Activated naive CD4-positive, alpha-beta T cell treated with Interleukin-2 at 50 U/mL for 16 hours (primary cell): ENCODE measurements at regions not wholly inside any gene's neighbourhood (a gene's known extent, or its start where the extent isn't known, plus 50 kb on each side); places are given as distances from the start of the nearest gene placed in this dataset.
"Not testable (repeated sequence)": the region's sequence is repeated elsewhere in the genome, so short reads cannot be mapped to it uniquely, and the experiment has no call there.

Experiments used
- DNase-seq: peaks from one replicate; pipeline ENCODE4 v3.0.0-alpha.2; 2020

- no peak for DNase-seq
These were observed 617.3 kb upstream of the GOT2 start for GRCh38 chr16:59351305-59351903.

- no peak for DNase-seq
These were observed 616.6 kb upstream of the GOT2 start for GRCh38 chr16:59350670-59351069.

- no peak for DNase-seq
These were observed 608.6 kb upstream of the GOT2 start for GRCh38 chr16:59342669-59343068.

GRCh38 chr16:59341368-59341767, 607.3 kb upstream of the GOT2 start:
- no peak for DNase-seq

- DNase-seq = no peak
These were observed 605.8 kb upstream of the GOT2 start for GRCh38 chr16:59339871-59340270.

- DNase-seq = no peak
These were observed 602.1 kb upstream of the GOT2 start for GRCh38 chr16:59336136-59336695.

- not testable (repeated sequence) for DNase-seq
These were observed 597.6 kb upstream of the GOT2 start for GRCh38 chr16:59331708-59332107.

GRCh38 chr16:59330019-59330670, 596.0 kb upstream of the GOT2 start:
- DNase-seq = no peak

- no peak for DNase-seq
These were observed 594.8 kb upstream of the GOT2 start for GRCh38 chr16:59328961-59329360.

GRCh38 chr16:59327894-59328293, 593.8 kb upstream of the GOT2 start:
- DNase-seq = no peak

GRCh38 chr16:59326955-59327354, 592.8 kb upstream of the GOT2 start:
- DNase-seq = no peak

GRCh38 chr16:59324462-59324861, 590.3 kb upstream of the GOT2 start:
- no peak for DNase-seq

GRCh38 chr16:59320657-59321056, 586.5 kb upstream of the GOT2 start:
- DNase-seq = no peak

- DNase-seq = no peak
These were observed 585.8 kb upstream of the GOT2 start for GRCh38 chr16:59319871-59320270.

GRCh38 chr16:59305850-59306249, 571.7 kb upstream of the GOT2 start:
- DNase-seq = no peak

GRCh38 chr16:59296888-59297287, 562.8 kb upstream of the GOT2 start:
- DNase-seq = no peak

- DNase-seq = no peak
These were observed 562.0 kb upstream of the GOT2 start for GRCh38 chr16:59295993-59296736.

- no peak for DNase-seq
These were observed 561.4 kb upstream of the GOT2 start for GRCh38 chr16:59295474-59295873.

GRCh38 chr16:59290718-59291117, 556.6 kb upstream of the GOT2 start:
- DNase-seq = no peak

GRCh38 chr16:59289151-59289550, 555.0 kb upstream of the GOT2 start:
- no peak for DNase-seq

GRCh38 chr16:59274141-59274540, 540.0 kb upstream of the GOT2 start:
- no peak for DNase-seq

- DNase-seq = no peak
These were observed 529.8 kb upstream of the GOT2 start for GRCh38 chr16:59263955-59264354.

- no peak for DNase-seq
These were observed 526.8 kb upstream of the GOT2 start for GRCh38 chr16:59260892-59261291.

GRCh38 chr16:59259950-59260319, 525.8 kb upstream of the GOT2 start:
- no peak for DNase-seq
